LNCAP (cell line): ENCODE measurements at regions not wholly inside any gene's neighbourhood (a gene's known extent, or its start where the extent isn't known, plus 50 kb on each side); places are given as distances from the start of the nearest gene placed in this dataset.

Experiments used
- CTCF ChIP-seq: fragments of 450-650 bp; IDR thresholded peaks from 2 replicates; pipeline ENCODE4 v1.5.1; 2017; ENCODE audit warnings: mild to moderate bottlenecking

- no peak for TF ChIP-seq CTCF
Measured at GRCh38 chr10:35906155-35906554, 264.1 kb upstream of the FZD8 start.

GRCh38 chr10:35903021-35903420 lies 260.9 kb upstream of the FZD8 start:
- TF ChIP-seq CTCF, result no peak

- no peak for TF ChIP-seq CTCF
Measured at GRCh38 chr10:35898716-35899440, 256.8 kb upstream of the FZD8 start.

- TF ChIP-seq CTCF, result no peak
Measured at GRCh38 chr10:35896001-35896400, 253.9 kb upstream of the FZD8 start.

GRCh38 chr10:35895331-35895730 lies 253.2 kb upstream of the FZD8 start:
- TF ChIP-seq CTCF, result no peak

- no peak for TF ChIP-seq CTCF
Measured at GRCh38 chr10:35892526-35892925, 250.4 kb upstream of the FZD8 start.

GRCh38 chr10:35890676-35891495 lies 248.8 kb upstream of the FZD8 start:
- no peak for TF ChIP-seq CTCF
